ENCODE measurements at regions not wholly inside any gene's neighbourhood (a gene's known extent, or its start where the extent isn't known, plus 50 kb on each side); places are given as distances from the start of the nearest gene placed in this dataset.

DNA sequence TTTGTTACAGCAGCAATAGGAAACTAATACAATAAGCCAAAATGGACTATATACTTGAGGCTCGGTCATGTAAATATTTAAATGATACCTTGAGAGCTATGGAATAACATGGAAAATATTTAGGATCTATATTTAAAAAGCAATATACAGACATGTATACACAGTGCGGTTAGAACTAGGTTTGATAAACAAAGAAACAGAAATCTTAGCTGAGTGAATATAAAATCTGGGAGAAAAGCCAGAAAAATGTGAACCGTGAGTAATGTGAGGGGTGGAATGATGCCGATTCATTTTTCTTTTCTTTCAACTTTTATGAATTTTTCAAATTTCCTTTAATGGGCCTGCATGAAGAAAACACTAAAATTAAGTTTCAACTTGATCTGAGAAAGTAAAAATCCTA is 104.1 kb downstream of the ATXN3L start:
- TF ChIP-seq, protein P1, sequence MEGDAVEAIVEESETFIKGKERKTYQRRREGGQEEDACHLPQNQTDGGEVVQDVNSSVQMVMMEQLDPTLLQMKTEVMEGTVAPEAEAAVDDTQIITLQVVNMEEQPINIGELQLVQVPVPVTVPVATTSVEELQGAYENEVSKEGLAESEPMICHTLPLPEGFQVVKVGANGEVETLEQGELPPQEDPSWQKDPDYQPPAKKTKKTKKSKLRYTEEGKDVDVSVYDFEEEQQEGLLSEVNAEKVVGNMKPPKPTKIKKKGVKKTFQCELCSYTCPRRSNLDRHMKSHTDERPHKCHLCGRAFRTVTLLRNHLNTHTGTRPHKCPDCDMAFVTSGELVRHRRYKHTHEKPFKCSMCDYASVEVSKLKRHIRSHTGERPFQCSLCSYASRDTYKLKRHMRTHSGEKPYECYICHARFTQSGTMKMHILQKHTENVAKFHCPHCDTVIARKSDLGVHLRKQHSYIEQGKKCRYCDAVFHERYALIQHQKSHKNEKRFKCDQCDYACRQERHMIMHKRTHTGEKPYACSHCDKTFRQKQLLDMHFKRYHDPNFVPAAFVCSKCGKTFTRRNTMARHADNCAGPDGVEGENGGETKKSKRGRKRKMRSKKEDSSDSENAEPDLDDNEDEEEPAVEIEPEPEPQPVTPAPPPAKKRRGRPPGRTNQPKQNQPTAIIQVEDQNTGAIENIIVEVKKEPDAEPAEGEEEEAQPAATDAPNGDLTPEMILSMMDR (IDR thresholded peaks at IDR 0.05) = no peak
- no peak for TF ChIP-seq RCOR1 (IDR thresholded peaks at IDR 0.05; ENCODE audit: low read length)
- no peak for TF ChIP-seq TAF1 (IDR thresholded peaks at IDR 0.05; ENCODE audit: borderline replicate concordance, low read depth, low read length)
- TF ChIP-seq SIN3A (IDR thresholded peaks at IDR 0.05; ENCODE audit: borderline replicate concordance, low read depth, low read length) = no peak
